H9 (cell line): ENCODE measurements at regions not wholly inside any gene's neighbourhood (a gene's known extent, or its start where the extent isn't known, plus 50 kb on each side); places are given as distances from the start of the nearest gene placed in this dataset.

Experiments
- DNase-seq: peaks from one replicate; pipeline ENCODE4 v3.0.0-alpha.2; 2017
- H2AFZ ChIP-seq: one replicate; pipeline ENCODE4 v1.6.1; 2013; ENCODE audit warnings: mild to moderate bottlenecking, low read length, control low read depth, moderate library complexity
- H2AK5ac ChIP-seq: 2 replicates; pipeline ENCODE4 v1.6.1; 2013; ENCODE audit warnings: low read length, control low read depth, mixed read lengths; ENCODE audit not compliant: insufficient read length
- H2BK120ac ChIP-seq: one replicate; pipeline ENCODE4 v1.6.1; 2013; ENCODE audit warnings: low read depth, mild to moderate bottlenecking, low read length, control low read depth, inconsistent platforms; ENCODE audit not compliant: poor library complexity, severe bottlenecking
- H2BK12ac ChIP-seq: 2 replicates; pipeline ENCODE4 v1.6.1; 2013; ENCODE audit warnings: low read length, control low read depth, mixed read lengths, low read depth; ENCODE audit not compliant: insufficient read length
- H2BK15ac ChIP-seq: 2 replicates; pipeline ENCODE4 v1.6.1; 2013; ENCODE audit warnings: low read depth, low read length, control low read depth
- H2BK20ac ChIP-seq: one replicate; pipeline ENCODE4 v1.6.1; 2013; ENCODE audit warnings: low read depth, mild to moderate bottlenecking, low read length, control low read depth, inconsistent platforms; ENCODE audit not compliant: poor library complexity, severe bottlenecking
- H2BK5ac ChIP-seq: 2 replicates; pipeline ENCODE4 v1.6.1; 2013; ENCODE audit warnings: low read length, control low read depth, mixed read lengths; ENCODE audit not compliant: insufficient read length
- H3K14ac ChIP-seq: 2 replicates; pipeline ENCODE4 v1.6.1; 2013; ENCODE audit warnings: low read length, control low read depth; ENCODE audit not compliant: insufficient read depth
- H3K18ac ChIP-seq: 2 replicates; pipeline ENCODE4 v1.6.1; 2013; ENCODE audit warnings: low read depth, mild to moderate bottlenecking, mixed read lengths, low read length, control low read depth; ENCODE audit not compliant: insufficient read length
- H3K23ac ChIP-seq: 2 replicates; pipeline ENCODE4 v1.6.1; 2013; ENCODE audit warnings: low read length, control low read depth, mixed read lengths, low read depth; ENCODE audit not compliant: insufficient read length
- H3K23me2 ChIP-seq: 2 replicates; pipeline ENCODE4 v1.6.1; 2013; ENCODE audit warnings: low read depth, mild to moderate bottlenecking, mixed read lengths, low read length, control low read depth; ENCODE audit not compliant: insufficient read length, poor library complexity, severe bottlenecking
- H3K27ac ChIP-seq: 2 replicates; pipeline ENCODE4 v1.5.1; 2013; ENCODE audit warnings: low read length, control low read depth, mixed read lengths, low read depth; ENCODE audit not compliant: insufficient read length
- H3K27me3 ChIP-seq: 2 replicates; pipeline ENCODE4 v1.6.1; 2013; ENCODE audit warnings: low read length, control low read depth, inconsistent platforms; ENCODE audit not compliant: insufficient read depth
- H3K4ac ChIP-seq: 2 replicates; pipeline ENCODE4 v1.6.1; 2013; ENCODE audit warnings: low read depth, mild to moderate bottlenecking, control low read depth, inconsistent platforms, low read length, moderate library complexity
- H3K4me1 ChIP-seq: 2 replicates; pipeline ENCODE4 v1.6.1; 2013; ENCODE audit warnings: low read length, control low read depth, inconsistent platforms; ENCODE audit not compliant: insufficient read depth
- H3K4me2 ChIP-seq: 2 replicates; pipeline ENCODE4 v1.6.1; 2013; ENCODE audit warnings: low read length, control low read depth, mixed read lengths; ENCODE audit not compliant: insufficient read length, insufficient read depth
- H3K56ac ChIP-seq: 2 replicates; pipeline ENCODE4 v1.6.1; 2013; ENCODE audit warnings: low read depth, mild to moderate bottlenecking, mixed read lengths, low read length, control low read depth; ENCODE audit not compliant: insufficient read length
- H3K79me1 ChIP-seq: 2 replicates; pipeline ENCODE4 v1.6.1; 2013; ENCODE audit warnings: low read depth, mild to moderate bottlenecking, moderate library complexity, low read length, control low read depth, inconsistent platforms; ENCODE audit not compliant: insufficient read depth, poor library complexity, severe bottlenecking
- H3K79me2 ChIP-seq: 2 replicates; pipeline ENCODE4 v1.6.1; 2013; ENCODE audit warnings: low read length, control low read depth, inconsistent platforms; ENCODE audit not compliant: insufficient read depth
- H3K9ac ChIP-seq: 2 replicates; pipeline ENCODE4 v1.6.1; 2013; ENCODE audit warnings: low read length, control low read depth, mixed read lengths; ENCODE audit not compliant: insufficient read length; ENCODE audit errors: extremely low read depth
- H3K9me3 ChIP-seq: one replicate; pipeline ENCODE4 v1.6.1; 2013; ENCODE audit warnings: low read depth, low read length, inconsistent platforms; ENCODE audit not compliant: control insufficient read depth
- H3T11ph ChIP-seq: one replicate; pipeline ENCODE4 v1.6.1; 2013; ENCODE audit warnings: mild to moderate bottlenecking, low read length, control low read depth, inconsistent platforms
- H4K20me1 ChIP-seq: one replicate; pipeline ENCODE4 v1.6.1; 2013; ENCODE audit not compliant: control insufficient read depth, insufficient read length, insufficient read depth
- H4K5ac ChIP-seq: 2 replicates; pipeline ENCODE4 v1.6.1; 2013; ENCODE audit warnings: low read depth, mild to moderate bottlenecking, mixed read lengths, low read length, control low read depth; ENCODE audit not compliant: insufficient read length
- H4K8ac ChIP-seq: replicated peaks from 2 replicates; pipeline ENCODE4 v1.6.1; 2013; ENCODE audit warnings: low read length, control low read depth, mixed read lengths, low read depth; ENCODE audit not compliant: insufficient read length
- H4K91ac ChIP-seq: 2 replicates; pipeline ENCODE4 v1.6.1; 2013; ENCODE audit warnings: low read depth, mild to moderate bottlenecking, moderate library complexity, mixed read lengths, low read length, control low read depth; ENCODE audit not compliant: insufficient read length
- H3K27ac Mint-ChIP-seq, 3 experiments: 2 replicates in 2 of 3; 3 replicates in 1 of 3; pipeline ENCODE4 v1.8.0; 2020 to 2021; ENCODE audit warnings: mixed read lengths in 3 of 3, mild to moderate bottlenecking in 1 of 3, moderate library complexity in 1 of 3
- H3K27me3 Mint-ChIP-seq: 2 replicates; pipeline ENCODE4 v1.8.0; 2021; ENCODE audit warnings: low read depth, mild to moderate bottlenecking, moderate library complexity, mixed read lengths
- H3K36me3 Mint-ChIP-seq, 3 experiments: 2 replicates in 2 of 3; 3 replicates in 1 of 3; pipeline ENCODE4 v1.8.0; 2020 to 2021; ENCODE audit warnings: low read depth in 3 of 3, mixed read lengths in 3 of 3; ENCODE audit not compliant: insufficient read depth in 1 of 3
- H3K4me1 Mint-ChIP-seq, 2 experiments: 2 replicates each; pipeline ENCODE4 v1.8.0; 2020; ENCODE audit warnings: mixed read lengths in 2 of 2
- H3K4me3 Mint-ChIP-seq, 2 experiments: 2 replicates in 1 of 2; 3 replicates in 1 of 2; pipeline ENCODE4 v1.8.0; 2020 to 2021; ENCODE audit warnings: mild to moderate bottlenecking in 2 of 2, mixed read lengths in 2 of 2, moderate library complexity in 1 of 2
- H3K9me3 Mint-ChIP-seq, 2 experiments: 2 replicates in 1 of 2; 3 replicates in 1 of 2; pipeline ENCODE4 v1.8.0; 2020; ENCODE audit warnings: mild to moderate bottlenecking in 2 of 2, mixed read lengths in 2 of 2, moderate library complexity in 1 of 2
- CTCF ChIP-seq: fragments of 200-600 bp; sonication (generic); conservative IDR thresholded peaks from 3 replicates; pipeline ENCODE4 v1.8.0; 2021; ENCODE audit warnings: antibody characterized with exemption, mild to moderate bottlenecking
- WGBS: extraction: QIAGEN DNeasy Blood & Tissue Kit; methylation state at CpG from one replicate; pipeline ENCODE4 v1.1.7; 2013; ENCODE audit warnings: missing lambda C conversion rate, low lambda C conversion rate, mixed read lengths; ENCODE audit not compliant: insufficient read length; ENCODE audit errors: extremely low coverage; 5-methylcytosine and 5-hydroxymethylcytosine counted together

- H3K9me3 Mint-ChIP-seq, result no peaks in the 10 kb centered on the region
- Histone ChIP-seq H3K9me3 (no peaks in the 10 kb centered on the region), H2AK5ac (no peak overlapping the region)
Measured at GRCh38 chr3:13239467-13239760, 166.2 kb upstream of the IQSEC1 start.

More at GRCh38 chr3:13239467-13239760, 166.2 kb upstream of the IQSEC1 start:
- Histone ChIP-seq H2BK20ac (no peak overlapping the region), H2BK5ac (no peak overlapping the region), H3K27ac (no peak overlapping the region), H4K8ac (no peak overlapping the region), H3K56ac (no peak overlapping the region), H3K79me2 (no peaks in the 10 kb centered on the region), H3K4me2 (no peak overlapping the region), H3K9ac (no peak overlapping the region), H2AFZ (no peak overlapping the region), H2BK120ac (no peak overlapping the region), H4K20me1 (no peaks in the 10 kb centered on the region), H3K23me2 (no peaks in the 10 kb centered on the region), H2BK15ac (no peak overlapping the region), H3K14ac (no peak overlapping the region; the same call in 1 of the 2 replicates), H2BK12ac (no peak overlapping the region), H3K18ac (no peak overlapping the region), H4K91ac (no peak overlapping the region), H3K79me1 (no peaks in the 10 kb centered on the region), H3K4ac (no peak overlapping the region), H3K4me1 (peaks cover 3% of the 10 kb centered on the region; the same call in 1 of the 2 replicates), H3K27me3 (no peaks in the 10 kb centered on the region), H3T11ph (no peak overlapping the region), H4K5ac (no peak overlapping the region), H3K23ac (no peak overlapping the region)
- no CpG with 5 or more reads among the region's 8 CpGs for WGBS
- Mint-ChIP-seq H3K4me1 (peaks cover 4 to 10% of the 10 kb centered on the region in 2 experiments; a peak in 3 of 4 replicates), H3K27me3 (no peaks in the 10 kb centered on the region; the same call in 1 of the 2 replicates), H3K27ac (no peak overlapping the region), H3K36me3 (no peaks in the 10 kb centered on the region; a peak in 1 of 7 replicates), H3K4me3 (no peak overlapping the region)
- no peak for TF ChIP-seq CTCF
- no peak for DNase-seq
